GM13977 (cell line): ENCODE measurements at regions not wholly inside any gene's neighbourhood (a gene's known extent, or its start where the extent isn't known, plus 50 kb on each side); places are given as distances from the start of the nearest gene placed in this dataset.

Source experiments
- DNase-seq: peaks from one replicate; pipeline ENCODE4 v3.0.0; 2012; ENCODE audit warnings: low spot score
- in situ Hi-C: fragments of 300-500 bp; cut with MboI; formaldehyde crosslinking; loops from one replicate; pipeline ENCODE4 v1.12.0; 2022; ENCODE audit warnings: low sequenced_read_pairs, low pct_unique_long_range_greater_than_20kb, mixed read lengths, inconsistent platforms; ENCODE audit not compliant: unreplicated experiment
- TF ChIP-seq, protein P1 (sequence below): IDR thresholded peaks from 2 replicates; pipeline ENCODE4 v1.5.1; 2012; ENCODE audit warnings: mild to moderate bottlenecking, control low read depth; ENCODE audit not compliant: insufficient read depth; ENCODE audit errors: extremely low read depth, missing control alignments

GRCh38 chr12:69129564-69129963 is 109.8 kb upstream of the CPSF6 start:
- in situ Hi-C loops: no loop called here
- DNase-seq: no peak
- TF ChIP-seq, protein P1, sequence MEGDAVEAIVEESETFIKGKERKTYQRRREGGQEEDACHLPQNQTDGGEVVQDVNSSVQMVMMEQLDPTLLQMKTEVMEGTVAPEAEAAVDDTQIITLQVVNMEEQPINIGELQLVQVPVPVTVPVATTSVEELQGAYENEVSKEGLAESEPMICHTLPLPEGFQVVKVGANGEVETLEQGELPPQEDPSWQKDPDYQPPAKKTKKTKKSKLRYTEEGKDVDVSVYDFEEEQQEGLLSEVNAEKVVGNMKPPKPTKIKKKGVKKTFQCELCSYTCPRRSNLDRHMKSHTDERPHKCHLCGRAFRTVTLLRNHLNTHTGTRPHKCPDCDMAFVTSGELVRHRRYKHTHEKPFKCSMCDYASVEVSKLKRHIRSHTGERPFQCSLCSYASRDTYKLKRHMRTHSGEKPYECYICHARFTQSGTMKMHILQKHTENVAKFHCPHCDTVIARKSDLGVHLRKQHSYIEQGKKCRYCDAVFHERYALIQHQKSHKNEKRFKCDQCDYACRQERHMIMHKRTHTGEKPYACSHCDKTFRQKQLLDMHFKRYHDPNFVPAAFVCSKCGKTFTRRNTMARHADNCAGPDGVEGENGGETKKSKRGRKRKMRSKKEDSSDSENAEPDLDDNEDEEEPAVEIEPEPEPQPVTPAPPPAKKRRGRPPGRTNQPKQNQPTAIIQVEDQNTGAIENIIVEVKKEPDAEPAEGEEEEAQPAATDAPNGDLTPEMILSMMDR: no peak

- no peak for DNase-seq
- TF ChIP-seq, protein P1: no peak
- in situ Hi-C loops: no loop called here
Observed at GRCh38 chr12:69130064-69130463, 109.3 kb upstream of the CPSF6 start.

- DNase-seq: no peak
- TF ChIP-seq, protein P1: no peak
- in situ Hi-C loops: no loop called here
Observed at GRCh38 chr12:69131077-69131476, 108.3 kb upstream of the CPSF6 start.

- in situ Hi-C loops: no loop called here
- TF ChIP-seq, protein P1: no peak
Observed at GRCh38 chr12:69136931-69137613, 102.3 kb upstream of the CPSF6 start.

DNA sequence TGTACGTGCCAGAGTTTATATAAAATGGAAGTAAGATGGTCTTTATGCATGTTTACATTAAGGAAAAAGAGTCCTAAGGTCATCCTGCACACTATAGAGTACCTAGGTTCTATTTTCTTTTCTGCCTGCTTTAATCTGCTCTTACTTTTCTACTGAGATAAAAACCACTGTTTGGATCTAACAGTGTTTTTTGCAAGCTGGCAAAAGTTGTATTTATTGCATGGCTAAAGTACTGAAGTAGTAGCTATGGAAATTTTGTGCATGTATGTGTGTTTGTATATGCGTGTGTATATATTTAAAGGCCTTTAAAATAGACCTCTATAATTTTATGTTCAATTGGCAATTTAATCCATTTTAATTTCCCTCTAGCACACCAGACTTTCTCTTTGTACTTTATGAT is 98.3 kb upstream of the CPSF6 start:
- DNase-seq: no peak
- in situ Hi-C loops: no loop called here
- TF ChIP-seq, protein P1: no peak

More at GRCh38 chr12:69136931-69137613, 102.3 kb upstream of the CPSF6 start:
- no peak for DNase-seq

GRCh38 chr12:69149270-69149669 is 90.1 kb upstream of the CPSF6 start:
- no peak for DNase-seq
- TF ChIP-seq, protein P1: no peak
- in situ Hi-C loops: no loop called here
